Amniotic epithelial cell (primary cell): ENCODE measurements at regions not wholly inside any gene's neighbourhood (a gene's known extent, or its start where the extent isn't known, plus 50 kb on each side); places are given as distances from the start of the nearest gene placed in this dataset.
"Not testable (repeated sequence)": the region's sequence is repeated elsewhere in the genome, so short reads cannot be mapped to it uniquely, and the experiment has no call there.

Experiments
- DNase-seq: peaks from one replicate; pipeline ENCODE4 v3.0.0-alpha.2; 2010; ENCODE audit warnings: low read depth

- no peak for DNase-seq
Measured at GRCh38 chr5:165407352-165407751, 1901.9 kb downstream of the MAT2B start.

- DNase-seq: no peak
Measured at GRCh38 chr5:165410476-165410875, 1905.1 kb downstream of the MAT2B start.

DNA sequence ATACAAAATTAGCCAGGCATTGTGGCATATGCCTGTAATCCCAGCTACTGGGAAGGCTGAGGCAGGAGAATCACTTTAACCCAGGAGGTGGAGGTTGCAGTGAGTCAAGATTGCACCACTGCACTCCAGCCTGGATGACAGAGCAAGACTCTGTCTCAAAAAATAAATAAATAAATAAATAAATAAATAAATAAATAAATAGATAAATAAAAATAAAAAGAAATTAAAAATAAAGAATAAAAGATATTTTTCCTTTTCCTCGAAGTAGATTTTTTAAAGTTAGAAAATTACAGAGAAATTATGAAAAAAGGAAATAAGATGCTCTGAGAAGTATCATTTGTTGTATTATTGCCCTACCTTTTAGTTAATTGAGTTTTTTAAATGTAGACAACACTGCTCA is 1906.1 kb downstream of the MAT2B start:
- not testable (repeated sequence) for DNase-seq

GRCh38 chr5:165420493-165420892 is 1915.1 kb downstream of the MAT2B start:
- DNase-seq: no peak

GRCh38 chr5:165423697-165424299 is 1918.4 kb downstream of the MAT2B start:
- no peak for DNase-seq

- DNase-seq: no peak
Measured at GRCh38 chr5:165425594-165425993, 1920.2 kb downstream of the MAT2B start.

DNA sequence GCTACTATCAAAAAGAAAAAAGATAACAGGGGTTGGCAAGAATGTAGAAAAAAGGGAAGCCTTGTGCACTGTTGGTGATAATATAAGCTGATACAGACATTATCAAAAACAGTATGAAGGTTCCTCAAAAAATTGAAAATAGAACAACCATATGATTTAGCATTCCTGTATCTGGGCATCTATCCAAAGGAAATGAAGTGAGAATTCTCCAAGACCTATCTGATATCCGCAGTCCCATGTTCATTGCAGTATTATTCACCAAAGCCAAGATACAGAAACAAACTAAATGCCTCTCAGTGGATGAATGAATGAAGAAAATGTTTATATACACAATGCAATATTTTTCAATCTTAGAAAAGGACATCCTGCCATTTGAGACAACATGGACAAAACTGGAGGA is 1943.3 kb downstream of the MAT2B start:
- DNase-seq: no peak

DNA sequence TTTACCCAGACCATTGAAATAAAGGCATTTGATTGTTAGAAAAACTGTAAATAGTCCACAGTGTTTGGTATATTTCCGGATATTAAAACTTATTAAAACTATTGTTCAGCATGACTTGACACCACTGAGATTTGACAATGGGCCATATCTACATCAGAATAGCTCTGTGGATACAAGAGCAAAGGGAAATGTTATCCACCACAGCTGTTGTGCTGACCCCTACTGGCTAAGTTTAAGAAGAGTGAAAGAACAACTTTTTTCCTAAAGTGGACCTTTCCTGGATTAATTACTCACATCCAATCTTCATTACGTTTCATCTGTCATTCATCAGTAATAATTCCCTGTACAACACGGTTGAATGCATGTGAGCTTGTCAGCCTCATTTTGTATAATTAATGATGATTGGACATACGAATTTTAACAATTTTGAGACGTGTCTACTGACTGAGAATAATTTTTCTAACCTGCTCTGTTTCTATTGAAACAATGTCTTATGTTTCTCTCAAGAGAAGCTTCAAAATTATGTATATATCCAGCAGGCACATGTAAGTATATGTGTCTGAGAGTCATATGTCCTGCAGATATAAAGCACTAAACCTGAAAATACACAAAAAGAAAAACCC is 1952.6 kb downstream of the MAT2B start:
- peak; percentile 55 for DNase-seq

- no peak for DNase-seq
Measured at GRCh38 chr5:165459232-165459631, 1953.8 kb downstream of the MAT2B start.

GRCh38 chr5:165460911-165461310 is 1955.5 kb downstream of the MAT2B start:
- DNase-seq: peak; percentile 56

- DNase-seq: no peak
Measured at GRCh38 chr5:165477546-165477945, 1972.1 kb downstream of the MAT2B start.

DNA sequence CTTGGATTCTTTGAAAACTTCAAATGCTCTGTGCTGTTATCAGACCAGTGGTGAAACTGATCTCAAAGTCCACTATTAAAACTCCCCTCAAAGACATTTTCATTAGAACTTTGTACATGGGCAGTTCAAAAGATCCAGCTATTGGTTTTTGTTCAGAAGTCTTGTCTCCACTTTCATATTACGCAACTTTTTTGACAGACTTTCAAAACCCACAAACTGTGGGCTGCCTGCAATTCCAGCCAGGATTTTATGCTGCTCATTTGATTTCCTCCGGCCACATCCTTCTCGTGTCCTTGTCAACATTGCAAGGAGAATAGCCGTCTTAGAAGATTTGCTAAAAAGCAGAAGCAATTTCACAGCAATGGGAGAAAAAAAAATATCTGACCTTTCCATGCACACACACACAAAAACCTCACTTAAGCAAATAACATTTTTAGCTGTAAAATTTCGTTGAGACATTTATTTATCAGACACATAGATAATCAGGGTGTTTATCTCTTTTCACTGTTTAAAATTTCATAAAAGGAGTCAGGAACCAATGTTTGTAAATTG is 1990.5 kb downstream of the MAT2B start:
- peak; percentile 56 for DNase-seq

DNA sequence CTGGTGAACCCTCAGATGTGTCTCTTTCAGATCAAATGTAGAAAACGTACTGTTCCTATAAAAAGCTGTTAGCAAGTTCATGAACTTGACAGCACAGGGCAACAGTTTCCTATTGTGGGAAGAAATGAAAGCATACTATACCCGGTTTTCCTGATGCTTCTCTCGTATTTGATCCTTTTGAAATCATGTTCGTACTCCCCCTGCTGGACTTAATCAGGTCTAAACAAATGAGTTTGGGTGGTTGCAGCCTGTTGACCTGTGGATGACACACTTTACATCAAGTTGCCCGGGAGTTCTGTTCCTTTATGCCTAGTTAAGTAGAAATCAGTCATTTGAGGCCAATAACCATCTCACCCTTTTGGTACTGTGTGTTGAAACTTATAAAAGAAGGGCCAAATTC is 1992.3 kb downstream of the MAT2B start:
- DNase-seq: peak; percentile 27

DNA sequence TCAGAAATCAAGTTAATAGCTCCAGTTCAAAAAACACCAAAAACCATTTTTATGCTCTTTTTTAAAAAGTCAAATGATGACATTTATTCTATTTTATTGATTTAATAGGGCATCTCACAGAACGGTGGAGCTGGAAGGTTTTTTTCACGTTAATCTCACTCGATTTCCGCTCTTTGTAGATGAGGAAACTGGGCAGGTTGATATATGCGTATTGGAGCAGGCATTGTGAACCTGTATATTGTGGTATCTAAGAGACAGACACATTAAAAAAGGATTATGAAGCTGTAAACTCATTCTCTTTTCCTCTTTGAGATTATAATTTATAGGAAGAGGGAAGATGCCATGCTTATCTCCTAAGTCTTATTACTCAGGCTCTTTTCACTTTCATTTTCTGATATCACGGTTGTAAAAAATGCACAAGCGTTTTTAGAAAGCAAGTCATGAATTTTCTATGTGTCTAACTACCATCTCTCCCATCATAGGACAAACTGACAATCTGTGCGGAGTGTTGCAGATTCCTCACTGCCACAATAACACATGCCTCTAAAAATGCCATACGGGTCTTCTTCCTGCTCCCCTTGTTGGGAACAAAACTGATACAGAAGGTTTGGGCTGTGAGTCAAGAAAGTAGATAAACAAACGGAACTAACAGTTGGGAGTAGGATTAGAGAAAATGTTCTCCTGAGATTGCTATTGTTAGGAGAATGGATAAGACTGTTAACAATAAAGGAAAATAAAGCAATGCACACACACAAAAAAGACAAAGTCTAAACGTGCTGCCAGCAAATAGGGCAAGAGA is 1997.7 kb downstream of the MAT2B start:
- DNase-seq: peak; percentile 64

GRCh38 chr5:165504674-165505073 is 1999.3 kb downstream of the MAT2B start:
- DNase-seq: no peak

DNA sequence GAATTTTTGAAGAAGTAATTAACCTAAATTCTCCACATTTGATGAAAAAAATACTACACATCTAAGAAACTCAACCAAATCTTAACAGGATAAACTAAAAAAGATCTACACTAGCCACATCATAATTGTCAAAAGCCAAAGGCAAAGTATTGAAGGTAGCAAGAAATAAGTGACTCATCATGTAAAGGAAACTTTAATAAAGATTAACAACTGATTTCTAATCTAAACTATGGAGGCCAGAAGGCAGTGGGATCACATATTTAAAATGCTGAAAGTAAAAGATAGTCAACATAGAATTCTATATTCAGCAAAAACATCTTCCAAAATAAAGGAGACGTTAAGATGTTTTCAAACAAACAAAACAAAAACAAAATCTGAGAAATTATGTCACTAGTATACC is 2002.9 kb downstream of the MAT2B start:
- peak; percentile 13 for DNase-seq

DNA sequence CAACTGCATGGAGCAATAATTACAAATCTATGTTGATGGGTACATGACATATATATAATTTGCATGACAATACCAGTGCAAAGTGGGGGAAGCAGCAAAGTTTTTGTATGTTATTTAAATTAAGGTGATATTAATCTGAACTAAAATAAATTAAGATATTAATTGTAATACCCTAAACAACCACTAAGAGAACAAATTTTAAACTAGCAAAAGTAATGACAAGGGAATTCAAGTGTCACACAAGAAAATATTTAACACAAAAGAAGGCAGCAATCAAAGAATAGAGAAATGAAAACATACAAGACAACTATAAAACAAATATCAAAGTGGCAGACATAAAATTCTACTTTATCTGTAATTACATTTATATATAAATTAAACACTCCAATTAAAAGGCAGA is 2003.4 kb downstream of the MAT2B start:
- no peak for DNase-seq

DNA sequence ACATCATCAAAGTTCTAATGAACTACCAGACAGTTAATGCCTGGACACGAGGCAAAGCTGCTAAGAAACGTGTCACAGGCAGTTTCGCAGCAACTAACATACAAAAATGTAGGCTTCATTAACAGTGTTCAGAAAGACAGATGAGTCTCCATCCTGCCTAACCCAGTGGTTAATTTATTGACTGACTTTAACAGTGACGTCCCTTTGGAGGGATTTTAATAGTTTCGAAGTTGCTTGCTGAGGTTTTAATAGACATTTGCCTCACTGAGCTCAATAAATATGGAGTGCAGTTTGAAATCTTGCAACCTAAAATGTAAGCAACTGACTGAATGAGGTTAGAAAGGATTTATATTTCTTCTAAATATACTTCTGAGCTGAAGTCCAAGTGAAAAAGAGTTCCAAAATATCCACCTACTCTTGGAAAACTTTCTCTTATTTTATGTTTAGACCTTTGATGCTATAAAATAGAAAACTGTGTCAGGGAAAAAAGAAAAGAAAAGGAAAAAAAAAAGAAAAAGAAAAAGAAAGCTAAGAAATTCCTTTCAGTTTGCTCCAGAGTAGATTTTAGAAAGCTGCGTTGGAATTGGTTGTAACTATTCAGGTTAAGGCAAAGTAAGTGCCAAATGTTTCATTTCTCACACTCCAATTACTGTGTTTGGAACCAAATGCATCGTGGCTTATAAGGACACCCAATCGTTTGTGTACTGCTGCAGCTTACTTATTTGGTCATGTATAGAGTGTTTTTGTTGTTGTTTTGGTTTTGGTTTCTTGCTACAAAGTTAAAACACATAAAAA is 2016.6 kb downstream of the MAT2B start:
- no peak for DNase-seq

DNA sequence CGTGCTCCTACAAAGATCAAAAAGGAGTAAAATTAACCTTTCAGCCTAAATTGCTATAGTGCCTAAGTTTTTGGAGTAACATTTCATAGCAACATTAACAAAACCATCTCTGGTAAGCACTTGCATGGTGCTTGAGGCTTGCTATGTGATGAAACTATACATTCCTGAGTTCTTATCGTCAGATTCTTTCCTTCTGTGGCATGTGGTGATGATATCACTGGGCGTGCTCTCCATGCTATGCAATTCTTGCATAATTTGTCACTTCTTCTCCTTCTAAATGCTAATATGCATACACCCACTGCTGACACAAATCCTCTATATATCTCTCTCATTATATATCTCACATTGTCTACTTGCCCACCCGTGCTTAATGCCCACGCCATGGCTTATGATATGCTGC is 2019.9 kb downstream of the MAT2B start:
- DNase-seq: peak; percentile 95

- no peak for DNase-seq
Measured at GRCh38 chr5:165526357-165526756, 2020.9 kb downstream of the MAT2B start.

DNA sequence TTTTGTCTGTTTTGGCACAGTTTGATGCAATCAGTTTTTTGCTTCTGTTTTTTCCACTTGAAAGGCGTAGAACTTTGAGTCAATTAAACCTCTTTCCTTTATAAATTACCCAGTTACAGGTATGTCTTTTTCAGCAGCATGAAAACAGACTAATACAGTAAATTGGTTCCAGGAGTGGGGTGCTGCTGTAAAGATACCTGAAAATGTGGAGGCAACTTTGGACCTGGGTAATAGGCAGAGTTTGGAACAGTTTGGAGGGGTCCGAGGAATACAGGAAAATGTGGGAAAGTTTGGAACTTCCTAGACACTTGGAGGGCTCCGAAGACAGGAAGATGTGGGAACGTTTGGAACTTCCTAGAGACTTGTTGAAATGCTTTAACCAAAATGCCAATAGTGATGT is 2022.2 kb downstream of the MAT2B start:
- no peak for DNase-seq

DNA sequence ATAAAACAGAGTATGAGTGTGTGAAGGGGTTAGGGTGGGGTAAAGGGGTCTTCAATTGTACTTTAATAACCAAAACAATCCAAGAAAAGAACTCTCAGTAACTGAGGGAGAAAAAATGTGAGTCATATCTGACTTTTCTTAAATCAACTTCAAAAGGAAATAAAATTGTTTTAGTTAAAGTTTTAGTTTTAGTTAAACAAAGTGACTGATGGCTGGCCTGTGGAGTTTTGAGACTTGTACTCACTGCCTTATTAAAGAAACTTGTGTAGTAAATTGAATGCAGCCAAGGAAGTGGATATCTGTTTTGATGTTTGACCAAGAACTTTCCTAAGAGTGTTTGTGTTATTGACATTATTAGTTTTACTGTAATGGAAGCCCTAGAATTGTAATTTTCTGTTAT is 2032.6 kb downstream of the MAT2B start:
- DNase-seq: no peak
